AG09309 (cell line): ENCODE measurements at regions not wholly inside any gene's neighbourhood (a gene's known extent, or its start where the extent isn't known, plus 50 kb on each side); places are given as distances from the start of the nearest gene placed in this dataset.
A peak's percentile ranks its signal among the peaks of the same experiment; 100 is the strongest.

Experiments
- DNase-seq: peaks from one replicate; pipeline ENCODE4 v3.0.0-alpha.2; 2010; ENCODE audit warnings: low read depth
- H3K4me3 ChIP-seq: 2 replicates; pipeline ENCODE4 v1.5.1; 2011; ENCODE audit warnings: mild to moderate bottlenecking, low read depth, low read length, moderate library complexity; ENCODE audit not compliant: control insufficient read depth
- CTCF ChIP-seq: IDR thresholded peaks from 2 replicates; pipeline ENCODE4 v1.5.1; 2011; ENCODE audit warnings: mild to moderate bottlenecking, low read depth, low read length, inconsistent platforms; ENCODE audit not compliant: insufficient read depth, control insufficient read depth; ENCODE audit errors: missing control alignments

GRCh38 chr5:156128026-156128425 is 198.9 kb upstream of the SGCD start:
- no peak for TF ChIP-seq CTCF
- no peak overlapping the region for H3K4me3 ChIP-seq
- DNase-seq: peak; percentile 5

- no peak for TF ChIP-seq CTCF
- no peak overlapping the region for H3K4me3 ChIP-seq
- DNase-seq: no peak
Measured at GRCh38 chr5:156134216-156134615, 192.7 kb upstream of the SGCD start.

GRCh38 chr5:156135531-156135930 is 191.4 kb upstream of the SGCD start:
- TF ChIP-seq CTCF: no peak
- DNase-seq: no peak
- no peak overlapping the region for H3K4me3 ChIP-seq

- peak; percentile 34 for DNase-seq
- no peak for TF ChIP-seq CTCF
- no peak overlapping the region for H3K4me3 ChIP-seq
Measured at GRCh38 chr5:156137071-156137869, 189.7 kb upstream of the SGCD start.

GRCh38 chr5:156142867-156143266 is 184.1 kb upstream of the SGCD start:
- no peak for DNase-seq
- TF ChIP-seq CTCF: no peak
- no peak overlapping the region for H3K4me3 ChIP-seq

- H3K4me3 ChIP-seq: no peak overlapping the region
- no peak for TF ChIP-seq CTCF
- peak; percentile 63 for DNase-seq
Measured at GRCh38 chr5:156147261-156147943, 179.6 kb upstream of the SGCD start.

- TF ChIP-seq CTCF: no peak
- peak; percentile 7 for DNase-seq
- no peak overlapping the region for H3K4me3 ChIP-seq
Measured at GRCh38 chr5:156147944-156148285, 179.0 kb upstream of the SGCD start.
